IPS-15b (cell line): ENCODE measurements at regions not wholly inside any gene's neighbourhood (a gene's known extent, or its start where the extent isn't known, plus 50 kb on each side); places are given as distances from the start of the nearest gene placed in this dataset.

Experiments
- H3K27me3 ChIP-seq: one replicate; pipeline ENCODE4 v1.6.1; 2013; ENCODE audit warnings: low read length; ENCODE audit not compliant: control insufficient read depth, insufficient read depth
- H3K36me3 ChIP-seq: one replicate; pipeline ENCODE4 v1.6.1; 2013; ENCODE audit warnings: low read length; ENCODE audit not compliant: control insufficient read depth, insufficient read depth
- H3K4me1 ChIP-seq: one replicate; pipeline ENCODE4 v1.6.1; 2013; ENCODE audit warnings: mild to moderate bottlenecking, low read length; ENCODE audit not compliant: control insufficient read depth, insufficient read depth
- H3K4me3 ChIP-seq: one replicate; pipeline ENCODE4 v1.5.1; 2013; ENCODE audit warnings: low read depth, low read length
- H3K9ac ChIP-seq: one replicate; pipeline ENCODE4 v1.6.1; 2013; ENCODE audit warnings: low read depth, mild to moderate bottlenecking, low read length
- H3K9me3 ChIP-seq: one replicate; pipeline ENCODE4 v1.6.1; 2013; ENCODE audit warnings: mild to moderate bottlenecking, low read length; ENCODE audit not compliant: control insufficient read depth, insufficient read depth

DNA sequence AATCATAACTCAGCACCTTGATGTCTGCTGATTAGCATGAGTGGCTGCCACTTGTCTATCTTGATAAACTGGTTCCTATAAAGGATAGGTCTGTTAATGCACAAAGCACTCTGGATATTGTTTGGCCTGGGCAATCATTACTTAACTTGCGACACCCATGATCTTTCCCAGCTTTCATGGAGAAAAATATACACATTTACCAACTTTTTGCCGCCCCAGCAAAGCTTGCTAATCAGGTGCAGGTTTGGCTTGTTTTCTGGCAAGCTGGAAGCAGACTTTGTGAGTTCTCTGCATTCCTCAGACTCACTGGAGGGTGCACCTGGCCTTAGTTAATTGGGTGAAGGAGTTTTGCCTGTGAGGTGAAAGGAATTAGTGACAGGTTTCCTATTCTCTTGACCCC is 1126.4 kb upstream of the FLRT2 start:
- Histone ChIP-seq H3K9me3 (no peaks in the 10 kb centered on the region), H3K4me1 (no peaks in the 10 kb centered on the region), H3K36me3 (no peaks in the 10 kb centered on the region), H3K9ac (no peak overlapping the region), H3K27me3 (no peaks in the 10 kb centered on the region), H3K4me3 (no peak overlapping the region)

DNA sequence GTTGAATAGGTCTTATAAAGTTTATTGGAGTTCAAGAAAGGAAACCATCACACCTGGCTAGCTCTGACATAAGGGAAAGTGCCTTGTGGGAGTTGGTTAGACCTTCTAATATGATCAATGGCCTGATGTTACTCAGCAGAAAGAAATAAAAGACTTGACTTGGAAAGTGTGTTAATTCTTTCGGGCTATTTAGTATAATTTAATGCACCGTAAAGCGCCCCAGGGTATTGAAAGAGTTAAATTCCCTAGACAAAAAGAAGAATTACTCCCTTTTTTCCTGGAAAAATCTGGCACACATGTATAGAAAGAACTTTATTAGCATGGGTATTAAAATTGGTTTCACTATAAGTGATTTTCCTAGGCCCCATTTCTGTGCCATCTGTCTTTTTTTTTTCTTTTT is 1125.7 kb upstream of the FLRT2 start:
- H3K4me3 ChIP-seq: no peak overlapping the region
- H3K9ac ChIP-seq: no peak overlapping the region
- H3K9me3 ChIP-seq: no peaks in the 10 kb centered on the region
- no peaks in the 10 kb centered on the region for H3K4me1 ChIP-seq
- H3K36me3 ChIP-seq: no peaks in the 10 kb centered on the region
- no peaks in the 10 kb centered on the region for H3K27me3 ChIP-seq

DNA sequence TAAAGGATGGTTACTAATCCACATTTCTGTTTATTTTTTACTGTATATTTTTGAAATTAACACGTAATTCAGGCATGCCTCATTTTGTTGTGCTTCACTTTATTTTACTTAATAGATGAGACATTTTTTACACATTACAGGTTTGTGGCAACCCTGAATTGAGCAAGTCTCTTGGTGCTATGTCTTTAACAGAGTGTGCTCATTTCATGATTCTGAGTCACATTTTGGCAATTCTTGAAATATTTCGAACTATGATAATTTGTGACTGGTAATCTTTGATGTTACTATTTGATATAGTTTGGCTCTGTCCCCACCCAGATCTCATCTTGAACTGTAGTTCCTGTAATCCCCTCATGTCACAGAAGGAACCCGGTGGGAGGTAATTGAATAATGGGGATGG is 1120.5 kb upstream of the FLRT2 start:
- Histone ChIP-seq H3K27me3 (no peaks in the 10 kb centered on the region), H3K9me3 (no peaks in the 10 kb centered on the region), H3K36me3 (no peaks in the 10 kb centered on the region), H3K9ac (no peak overlapping the region), H3K4me1 (no peaks in the 10 kb centered on the region), H3K4me3 (no peak overlapping the region)

DNA sequence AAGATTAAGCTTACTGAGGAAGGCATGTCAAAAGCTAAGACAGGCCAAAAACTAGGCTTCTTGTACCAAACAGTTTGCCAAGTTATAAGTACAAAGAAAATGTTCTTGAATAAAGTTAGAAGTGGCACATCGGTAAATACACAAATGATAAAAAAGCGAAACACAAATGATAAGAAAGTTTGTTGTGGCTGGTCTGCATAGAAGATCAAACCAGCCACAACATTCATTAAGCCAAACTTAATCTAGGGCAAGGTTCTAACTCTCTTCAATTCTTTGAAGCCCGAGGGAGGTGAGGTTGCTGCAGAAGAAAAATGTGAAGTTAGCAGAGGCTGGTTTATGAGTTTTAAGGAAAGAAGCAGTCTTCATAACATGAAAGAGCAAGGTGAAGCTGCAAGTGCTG is 1119.6 kb upstream of the FLRT2 start:
- Histone ChIP-seq H3K4me1 (no peaks in the 10 kb centered on the region), H3K4me3 (no peak overlapping the region), H3K27me3 (no peaks in the 10 kb centered on the region), H3K36me3 (no peaks in the 10 kb centered on the region), H3K9me3 (no peaks in the 10 kb centered on the region), H3K9ac (no peak overlapping the region)

DNA sequence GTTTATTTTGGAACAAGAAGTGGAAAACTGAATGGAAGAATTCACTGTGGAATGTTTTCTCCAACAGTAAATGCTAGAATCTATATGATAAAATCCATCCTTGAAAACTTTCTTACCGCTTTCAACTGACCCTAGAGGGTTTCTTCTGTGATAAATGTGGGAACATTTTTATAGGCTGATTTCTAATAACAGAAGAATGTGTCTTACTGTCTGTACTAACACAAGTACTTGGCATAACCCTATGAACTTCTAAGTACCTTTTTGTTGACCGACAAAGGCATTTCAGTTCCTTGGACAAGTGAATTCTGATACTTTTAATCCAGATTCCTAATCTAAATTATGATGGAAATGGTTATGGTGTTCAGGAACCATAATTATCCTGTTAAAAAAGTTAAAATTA is 1109.7 kb upstream of the FLRT2 start:
- Histone ChIP-seq H3K36me3 (no peaks in the 10 kb centered on the region), H3K4me3 (no peak overlapping the region), H3K4me1 (no peaks in the 10 kb centered on the region), H3K9ac (no peak overlapping the region), H3K9me3 (no peaks in the 10 kb centered on the region), H3K27me3 (no peaks in the 10 kb centered on the region)

DNA sequence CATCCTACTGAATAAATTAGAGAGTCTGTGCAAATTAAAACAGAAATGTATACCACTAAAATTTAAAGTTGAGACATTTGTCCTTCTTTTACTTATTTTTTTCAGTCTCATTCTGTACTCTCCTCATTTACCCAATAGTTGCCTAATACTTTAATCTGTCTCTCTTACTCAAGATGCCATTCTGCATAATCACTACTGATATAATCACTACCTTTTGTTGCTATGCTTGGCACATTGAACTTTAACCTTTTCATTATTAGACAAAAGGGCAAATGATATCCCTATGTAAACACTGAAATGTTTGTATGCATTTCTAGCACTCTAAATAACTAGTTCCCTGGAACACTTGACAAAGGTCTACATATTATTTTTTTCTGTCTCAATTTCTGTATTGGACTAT is 1108.3 kb upstream of the FLRT2 start:
- Histone ChIP-seq H3K36me3 (no peaks in the 10 kb centered on the region), H3K4me1 (no peaks in the 10 kb centered on the region), H3K9me3 (no peaks in the 10 kb centered on the region), H3K27me3 (no peaks in the 10 kb centered on the region), H3K4me3 (no peak overlapping the region), H3K9ac (no peak overlapping the region)

DNA sequence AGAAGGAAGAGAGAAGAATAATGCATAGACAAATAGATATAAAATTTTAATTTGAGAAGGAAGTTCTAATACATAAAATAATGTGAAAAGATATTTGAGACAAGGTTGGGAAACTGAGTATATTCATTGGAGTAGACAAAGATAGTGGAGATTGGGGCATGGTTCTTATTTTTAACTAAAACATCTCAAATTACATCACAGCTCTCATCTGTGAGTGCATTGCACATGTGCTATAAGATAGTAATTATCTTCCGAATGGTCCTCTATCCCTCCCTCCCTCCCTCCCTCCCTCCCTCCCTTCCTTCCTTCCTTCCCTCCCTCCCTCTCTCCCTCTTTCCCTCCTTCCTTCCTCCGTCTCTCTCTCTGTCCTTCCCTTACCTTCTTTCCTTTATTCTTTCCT is 1104.0 kb upstream of the FLRT2 start:
- H3K36me3 ChIP-seq: no peaks in the 10 kb centered on the region
- no peaks in the 10 kb centered on the region for H3K27me3 ChIP-seq
- no peaks in the 10 kb centered on the region for H3K9me3 ChIP-seq
- H3K9ac ChIP-seq: no peak overlapping the region
- no peak overlapping the region for H3K4me3 ChIP-seq
- no peaks in the 10 kb centered on the region for H3K4me1 ChIP-seq

DNA sequence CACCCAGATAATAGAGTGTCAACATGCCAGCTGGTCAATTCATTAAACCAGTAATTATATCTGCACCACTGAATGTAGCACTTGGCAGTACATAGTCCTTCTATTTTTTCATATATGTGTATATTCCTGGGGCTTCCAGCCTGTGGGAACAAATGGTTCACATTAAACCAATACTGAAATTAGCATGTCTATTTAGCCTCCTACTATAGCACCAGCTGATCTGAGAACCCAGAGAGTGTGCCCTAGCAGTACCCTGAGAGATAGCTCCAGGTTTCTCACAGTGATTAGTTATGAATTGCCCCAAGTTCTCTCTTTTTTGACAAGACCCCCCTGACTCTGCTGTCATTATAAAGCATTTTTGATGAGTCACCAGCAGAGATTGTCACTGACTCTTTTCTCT is 1097.3 kb upstream of the FLRT2 start:
- Histone ChIP-seq H3K9ac (no peak overlapping the region), H3K36me3 (no peaks in the 10 kb centered on the region), H3K9me3 (no peaks in the 10 kb centered on the region), H3K27me3 (no peaks in the 10 kb centered on the region), H3K4me3 (no peak overlapping the region), H3K4me1 (peaks cover 7% of the 10 kb centered on the region)

DNA sequence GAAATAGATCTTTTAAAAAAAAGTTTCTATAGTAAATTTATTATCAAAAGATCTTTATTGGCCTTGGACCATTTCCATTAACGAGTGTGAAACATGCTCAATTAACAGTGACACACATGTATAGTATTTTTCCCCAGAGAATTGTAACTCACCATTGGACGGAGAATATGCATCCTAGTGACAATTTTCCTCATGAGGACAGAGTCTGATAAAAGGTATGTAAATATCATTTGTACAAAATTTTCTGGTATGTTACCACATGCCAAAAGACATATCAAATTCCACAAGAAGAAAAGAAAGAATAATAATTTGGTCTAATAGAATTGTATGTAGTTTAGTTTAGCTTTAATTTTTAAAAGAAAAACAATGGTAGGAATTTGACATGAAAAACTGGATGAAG is 1096.0 kb upstream of the FLRT2 start:
- no peaks in the 10 kb centered on the region for H3K9me3 ChIP-seq
- H3K4me1 ChIP-seq: peaks cover 7% of the 10 kb centered on the region
- H3K9ac ChIP-seq: no peak overlapping the region
- H3K27me3 ChIP-seq: no peaks in the 10 kb centered on the region
- no peaks in the 10 kb centered on the region for H3K36me3 ChIP-seq
- H3K4me3 ChIP-seq: no peak overlapping the region

DNA sequence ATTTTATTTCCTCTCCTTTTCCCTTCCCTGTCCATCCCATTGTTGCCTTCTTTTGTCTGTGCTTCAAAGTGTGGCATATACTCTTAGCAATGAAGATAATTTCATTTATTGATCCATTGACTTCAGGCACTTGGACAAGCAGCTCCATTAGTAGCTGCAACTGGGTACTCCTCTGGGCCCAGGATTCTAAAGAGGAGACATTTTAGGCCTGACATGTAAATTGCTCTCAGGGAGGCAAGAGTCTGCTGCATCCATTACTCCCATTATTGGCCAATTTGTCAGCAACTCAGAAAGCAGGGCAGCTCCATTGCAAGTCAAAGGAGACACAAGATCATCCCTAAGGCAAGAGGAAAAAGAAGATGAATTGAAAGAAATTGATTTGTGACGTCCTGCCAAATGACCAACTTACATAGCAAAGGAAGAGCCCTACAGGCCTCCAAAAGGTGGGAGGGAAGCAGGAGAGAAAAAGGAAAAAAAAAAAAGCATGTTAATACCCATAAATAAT is 1094.1 kb upstream of the FLRT2 start:
- Histone ChIP-seq H3K4me3 (no peak overlapping the region), H3K4me1 (peaks cover 7% of the 10 kb centered on the region), H3K9ac (no peak overlapping the region), H3K9me3 (no peaks in the 10 kb centered on the region), H3K36me3 (no peaks in the 10 kb centered on the region), H3K27me3 (no peaks in the 10 kb centered on the region)

DNA sequence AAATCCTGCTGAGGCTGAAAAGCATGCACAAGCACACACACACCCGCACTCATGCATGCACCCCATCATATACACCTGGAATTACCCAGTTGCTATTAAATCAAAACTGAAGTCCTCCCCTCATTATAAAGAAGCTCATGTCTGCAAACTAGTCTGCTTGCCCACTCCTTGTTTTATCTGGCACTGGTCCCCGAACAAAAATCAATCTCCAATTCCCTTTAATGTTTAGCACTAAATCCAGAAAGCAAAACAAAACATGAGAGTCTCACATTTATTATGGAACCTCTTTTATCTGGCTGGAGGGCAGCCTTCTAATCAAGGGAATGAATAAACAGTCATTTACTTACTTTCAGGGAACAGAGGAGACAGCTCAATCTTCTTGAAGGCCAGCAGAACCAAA is 1093.4 kb upstream of the FLRT2 start:
- Histone ChIP-seq H3K36me3 (no peaks in the 10 kb centered on the region), H3K27me3 (no peaks in the 10 kb centered on the region), H3K9me3 (no peaks in the 10 kb centered on the region), H3K9ac (no peak overlapping the region), H3K4me1 (peaks cover 7% of the 10 kb centered on the region), H3K4me3 (no peak overlapping the region)

DNA sequence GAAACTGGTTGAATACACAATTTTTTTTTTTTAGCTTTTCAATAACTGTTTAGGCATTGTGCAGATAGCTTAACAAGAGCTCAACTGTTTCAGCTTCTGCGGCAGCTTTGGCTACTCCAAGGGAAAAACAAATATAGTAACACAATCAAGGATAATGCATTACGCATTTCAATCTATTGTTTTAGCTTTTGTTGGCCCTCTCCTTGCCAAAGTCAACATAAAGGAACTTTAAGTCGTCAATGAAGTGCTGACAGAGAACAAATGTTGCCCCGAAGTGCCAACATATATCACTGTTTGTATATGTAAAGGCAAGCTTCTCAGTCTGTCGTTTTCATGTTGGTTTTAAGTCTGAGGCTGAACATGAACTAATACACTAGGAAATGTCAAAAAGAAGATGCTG is 1087.4 kb upstream of the FLRT2 start:
- Histone ChIP-seq H3K4me1 (peaks cover 5% of the 10 kb centered on the region), H3K4me3 (no peak overlapping the region), H3K9ac (no peak overlapping the region), H3K36me3 (no peaks in the 10 kb centered on the region), H3K9me3 (no peaks in the 10 kb centered on the region), H3K27me3 (no peaks in the 10 kb centered on the region)

DNA sequence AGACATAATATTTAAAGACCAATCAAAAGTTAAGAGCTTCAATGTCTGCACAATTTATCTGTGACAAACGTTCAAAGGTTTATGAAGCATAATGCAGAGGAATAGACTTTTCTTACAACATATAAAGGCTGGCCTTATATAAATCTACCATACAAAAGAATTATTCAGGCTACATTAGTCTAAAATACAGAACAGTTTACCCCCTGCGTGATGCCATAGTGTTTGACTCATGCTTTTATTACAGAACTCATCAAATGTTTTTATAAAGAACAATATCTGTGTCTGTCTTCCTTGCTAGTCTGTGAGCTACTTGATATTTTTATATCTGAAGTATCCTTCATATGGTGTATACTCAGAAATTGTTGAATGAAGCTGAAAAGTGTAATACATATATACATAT is 1084.5 kb upstream of the FLRT2 start:
- Histone ChIP-seq H3K4me1 (peaks cover 5% of the 10 kb centered on the region), H3K4me3 (no peak overlapping the region), H3K9me3 (no peaks in the 10 kb centered on the region), H3K27me3 (no peaks in the 10 kb centered on the region), H3K36me3 (no peaks in the 10 kb centered on the region), H3K9ac (no peak overlapping the region)
